ENCODE measurements at regions not wholly inside any gene's neighbourhood (a gene's known extent, or its start where the extent isn't known, plus 50 kb on each side); places are given as distances from the start of the nearest gene placed in this dataset.

GRCh38 chr2:237150186-237150585 lies 64.5 kb downstream of the COPS8 start:
- no peak for DNase-seq

GRCh38 chr2:237150831-237151375 lies 65.2 kb downstream of the COPS8 start:
- DNase-seq = no peak

DNA sequence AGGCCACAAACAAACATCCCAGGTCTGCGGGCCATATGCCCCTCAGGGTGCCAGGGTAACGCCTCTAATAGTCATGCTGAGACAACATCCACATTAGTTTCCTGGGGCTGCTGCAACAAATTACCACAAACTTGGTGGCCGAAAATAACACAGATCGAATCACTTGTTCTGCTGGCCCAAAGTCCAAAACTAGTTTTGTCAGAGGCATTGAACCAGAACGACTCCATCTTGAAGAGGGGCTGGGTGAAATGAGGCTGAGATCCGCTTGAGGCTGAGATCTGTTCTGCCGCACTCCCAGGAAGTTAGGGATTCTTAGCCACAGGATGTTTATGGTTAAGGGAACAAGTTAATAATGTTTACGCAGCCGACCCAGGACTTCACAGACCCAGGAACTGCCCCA lies 66.7 kb downstream of the COPS8 start:
- no peak for DNase-seq

DNA sequence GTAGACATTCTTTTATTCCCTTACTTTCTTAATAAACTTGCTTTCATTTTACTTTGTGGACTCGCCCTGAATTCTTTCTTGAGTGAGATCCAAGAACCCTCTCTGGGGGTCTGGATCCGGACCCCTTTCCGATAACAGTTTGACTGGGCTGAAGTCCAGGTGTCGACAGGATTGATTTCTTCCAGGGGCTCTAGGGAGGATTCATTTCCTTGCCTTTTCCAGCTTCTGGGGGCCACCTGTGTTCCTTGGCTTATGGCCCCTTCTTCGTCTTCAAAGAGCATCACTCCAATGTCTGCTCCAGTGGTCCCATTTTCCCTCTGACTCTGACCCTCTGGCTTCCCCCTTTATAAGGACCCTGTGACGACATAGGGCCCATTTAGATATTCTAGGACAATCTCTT lies 67.5 kb downstream of the COPS8 start:
- DNase-seq = no peak

- peak; percentile 61 for DNase-seq
Observed at GRCh38 chr2:237154082-237154638, 68.5 kb downstream of the COPS8 start.

DNA sequence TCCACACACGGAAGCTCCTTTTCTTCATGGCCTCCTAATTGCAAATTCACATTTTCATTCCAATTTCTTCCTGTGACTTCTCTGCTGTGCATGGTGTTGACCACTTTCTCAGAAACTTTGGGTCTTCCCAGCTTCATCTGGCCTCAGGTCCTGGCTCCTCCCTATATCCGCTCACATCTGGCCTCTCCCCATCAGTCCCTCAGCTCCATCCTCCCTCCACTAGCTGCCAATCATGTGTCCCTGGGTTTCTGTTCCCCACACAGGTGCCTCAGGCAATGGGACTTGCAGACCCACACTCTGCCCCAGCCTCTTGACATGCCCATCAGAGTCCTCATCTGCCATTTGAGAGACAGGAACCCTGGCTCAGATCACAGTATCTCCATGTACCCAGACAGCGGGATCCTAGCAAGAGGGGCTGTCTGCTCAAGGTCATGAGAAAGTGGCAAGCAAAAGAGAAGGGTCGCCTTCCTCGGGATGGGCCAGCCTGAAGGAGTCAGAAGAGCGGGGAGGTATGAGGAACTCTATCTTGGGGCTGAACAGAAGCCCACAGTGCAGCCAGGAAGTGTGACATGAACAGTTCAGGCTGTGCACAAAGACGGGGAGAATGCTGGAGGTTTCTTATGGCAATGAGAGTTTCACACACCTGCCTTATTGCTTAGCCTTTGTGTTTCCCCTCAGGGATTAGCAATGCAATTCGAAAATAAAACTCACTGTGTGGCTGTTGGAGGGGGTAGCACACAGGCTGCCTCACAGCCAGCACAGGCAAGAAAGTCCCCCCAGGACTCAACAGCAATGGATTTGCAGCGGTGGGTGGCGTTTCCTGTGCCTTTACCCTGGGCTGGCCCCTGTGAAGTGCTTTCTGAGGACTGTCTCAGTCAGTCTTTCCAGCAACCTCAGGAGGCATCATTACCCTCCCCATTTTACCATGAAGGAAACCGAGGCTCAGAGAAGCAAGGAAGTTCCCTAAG lies 69.5 kb downstream of the COPS8 start:
- DNase-seq = peak; percentile 59

DNA sequence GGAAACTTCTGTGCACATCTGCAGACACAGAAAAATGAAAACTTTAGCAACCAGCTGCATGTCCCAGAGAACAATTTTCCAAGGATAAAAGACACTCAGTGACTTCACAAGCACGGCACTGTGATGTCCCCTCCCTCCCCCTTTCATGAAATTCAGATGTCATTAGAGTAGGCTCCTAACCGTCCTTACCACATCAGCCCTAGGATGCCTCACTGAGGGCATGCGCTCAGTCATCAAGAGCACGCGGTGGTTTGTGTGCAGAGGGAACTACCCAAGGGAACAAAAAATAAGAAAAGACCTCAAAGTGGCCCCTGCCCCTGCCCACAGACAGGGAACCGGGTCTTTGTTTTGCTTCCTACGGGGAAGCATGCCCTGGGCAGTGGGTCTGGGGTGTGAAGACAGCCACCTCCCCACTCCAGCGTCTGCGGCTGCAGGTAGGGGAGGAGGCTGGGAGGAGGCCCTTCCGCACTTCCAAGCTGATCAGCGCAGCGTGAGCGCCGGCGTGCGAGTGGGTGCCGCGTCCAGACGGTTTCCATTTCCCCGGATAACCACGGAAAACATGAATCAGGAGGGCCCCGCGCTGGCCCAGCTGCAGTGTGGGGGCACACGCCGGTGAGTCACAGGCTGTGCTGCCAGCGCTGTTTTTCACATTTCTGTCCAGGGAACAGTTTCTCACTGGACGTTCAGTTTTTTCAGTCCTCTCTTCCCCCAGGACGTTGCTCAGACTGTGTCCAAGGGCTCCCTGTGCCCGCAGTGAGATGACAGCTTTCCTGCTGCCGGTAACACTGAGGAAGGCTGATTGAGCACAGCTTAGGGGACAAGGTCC lies 70.6 kb downstream of the COPS8 start:
- peak; percentile 4 for DNase-seq

- no peak for DNase-seq
Observed at GRCh38 chr2:237156857-237157779, 71.4 kb downstream of the COPS8 start.

- DNase-seq = no peak
Observed at GRCh38 chr2:237157780-237158102, 72.1 kb downstream of the COPS8 start.

- DNase-seq = no peak
Observed at GRCh38 chr2:237158194-237158593, 72.5 kb downstream of the COPS8 start.

- DNase-seq = no peak
Observed at GRCh38 chr2:237159006-237159911, 73.6 kb downstream of the COPS8 start.

DNA sequence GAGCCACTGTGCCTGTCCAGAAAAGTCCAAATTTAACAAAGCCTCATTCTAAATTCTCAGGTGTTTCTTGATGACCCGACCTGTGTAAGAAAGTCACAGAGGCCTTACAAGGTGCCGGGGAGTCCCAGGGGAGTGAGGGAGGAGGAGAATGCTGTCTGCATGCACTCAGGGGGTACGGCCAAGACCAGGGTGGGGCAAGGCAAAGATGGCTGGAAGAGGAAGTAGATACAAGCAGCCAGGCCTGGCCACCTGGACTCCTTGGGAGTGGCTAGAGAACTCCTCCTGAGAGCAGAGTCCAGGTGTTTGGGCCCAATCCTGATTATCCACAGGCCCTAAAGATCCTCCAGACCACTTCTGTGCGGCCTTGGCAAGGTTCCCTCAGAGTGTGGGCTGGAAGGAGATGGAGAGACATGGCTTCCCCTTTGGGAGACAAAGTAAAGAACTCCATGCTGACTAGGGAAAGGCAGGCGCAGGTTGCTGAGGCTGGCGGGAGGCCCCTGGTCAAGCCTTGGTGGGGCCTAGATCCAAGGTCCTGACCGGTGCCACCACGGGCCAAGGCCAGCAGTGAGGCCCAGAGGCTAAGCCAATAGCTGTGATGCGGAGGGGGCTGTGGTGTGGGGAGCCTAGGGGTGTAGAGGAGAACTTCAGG lies 74.7 kb downstream of the COPS8 start:
- peak; percentile 13 for DNase-seq

DNA sequence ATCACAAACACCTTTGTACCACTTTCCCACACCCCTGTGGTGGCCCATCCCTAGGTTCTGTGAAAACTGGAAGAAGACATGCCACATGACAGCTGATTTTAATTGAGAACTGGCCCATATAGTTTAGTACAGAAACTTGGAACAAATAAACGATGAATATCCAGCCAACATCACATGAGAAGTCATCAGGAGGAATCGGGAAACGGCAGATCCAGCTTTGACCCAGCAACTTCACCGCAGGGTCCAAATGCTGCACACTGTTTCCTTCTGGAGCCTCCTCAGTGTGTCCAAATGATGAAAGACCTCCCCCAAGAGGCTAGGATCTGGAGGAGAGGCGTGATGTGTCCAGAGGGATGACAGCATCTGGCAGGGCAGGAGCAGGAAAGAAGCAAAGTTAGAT lies 75.5 kb downstream of the COPS8 start:
- DNase-seq = no peak

DNA sequence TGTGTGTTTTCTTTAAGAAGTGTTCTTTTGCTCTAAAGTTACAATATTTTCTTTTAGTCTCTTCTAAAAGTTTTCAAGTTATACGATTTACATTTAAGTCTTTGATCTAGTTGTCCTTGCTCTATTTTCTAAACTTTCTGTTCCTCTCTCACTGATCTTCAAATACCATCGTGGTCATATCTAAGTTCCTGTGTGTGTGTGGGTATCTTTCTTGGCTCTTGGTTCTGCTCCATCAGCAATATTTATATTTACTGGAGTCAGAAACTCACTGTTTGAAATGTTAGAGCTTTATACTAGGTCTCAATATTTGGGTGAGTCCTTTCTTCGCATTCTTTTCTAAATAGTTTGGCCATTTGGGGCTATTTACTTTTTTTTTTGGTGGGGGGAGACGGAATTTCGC lies 77.3 kb downstream of the COPS8 start:
- DNase-seq = peak; percentile 16

- DNase-seq = no peak
Observed at GRCh38 chr2:237164474-237165042, 78.9 kb downstream of the COPS8 start.

- DNase-seq = peak; percentile 5
Observed at GRCh38 chr2:237165405-237166276, 80.0 kb downstream of the COPS8 start.

DNA sequence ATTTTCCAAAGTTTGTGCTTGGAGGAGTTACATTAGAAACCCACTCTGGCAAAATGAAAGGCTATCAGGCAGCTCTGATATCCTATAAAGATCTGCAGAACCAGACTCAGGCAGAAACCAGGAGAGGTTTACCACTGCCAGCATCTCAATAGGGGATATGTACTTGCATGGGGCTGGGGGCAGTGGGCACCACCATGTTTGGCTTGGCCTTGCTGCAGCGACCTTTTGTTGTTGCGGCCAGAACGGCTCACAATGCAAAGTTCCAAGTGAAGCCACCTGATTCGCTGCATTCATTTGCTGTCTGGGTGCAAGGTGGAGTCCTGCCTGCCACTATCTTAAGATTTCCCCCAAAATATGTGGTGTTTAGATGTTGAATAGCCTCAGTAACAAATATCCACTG lies 81.3 kb downstream of the COPS8 start:
- no peak for DNase-seq

- DNase-seq = no peak
Observed at GRCh38 chr2:237167934-237168333, 82.2 kb downstream of the COPS8 start.

GRCh38 chr2:237170020-237170419 lies 84.3 kb downstream of the COPS8 start:
- DNase-seq = no peak

Data from RPMI8226 (cell line).